T follicular helper cell (primary cell): ENCODE measurements at regions not wholly inside any gene's neighbourhood (a gene's known extent, or its start where the extent isn't known, plus 50 kb on each side); places are given as distances from the start of the nearest gene placed in this dataset.
"Not testable (repeated sequence)": the region's sequence is repeated elsewhere in the genome, so short reads cannot be mapped to it uniquely, and the experiment has no call there.

Experiments used
- DNase-seq: peaks from one replicate; pipeline ENCODE4 v3.0.0-alpha.2; 2020; ENCODE audit warnings: low read depth

DNA sequence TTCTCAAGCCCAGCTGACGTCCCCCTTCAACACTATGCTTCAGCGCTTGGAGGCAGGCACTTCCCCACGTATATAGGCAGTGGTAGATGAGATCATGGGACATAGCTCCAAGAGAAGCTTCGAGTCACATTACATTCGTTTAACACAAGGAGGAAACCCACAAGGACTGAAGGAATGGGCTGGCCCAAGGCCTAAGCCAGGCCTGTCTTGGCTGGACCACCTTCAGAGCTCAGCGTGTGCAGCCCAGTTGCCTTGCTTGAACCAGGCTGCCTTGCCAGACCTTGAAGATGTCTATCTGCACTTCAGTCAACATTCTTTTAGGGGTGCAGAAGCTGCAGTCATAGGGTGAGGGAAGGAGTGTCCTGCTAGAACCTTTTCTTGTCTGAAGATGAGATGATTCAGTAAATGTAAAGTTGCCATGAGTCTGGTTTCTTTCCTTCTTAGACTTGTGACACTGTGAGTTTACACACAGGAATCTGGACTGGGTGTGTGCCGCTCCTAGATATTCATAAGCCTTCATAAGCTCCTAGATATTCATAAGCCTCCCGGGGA, 144.1 kb upstream of the RBPJ start:
- no peak for DNase-seq

DNA sequence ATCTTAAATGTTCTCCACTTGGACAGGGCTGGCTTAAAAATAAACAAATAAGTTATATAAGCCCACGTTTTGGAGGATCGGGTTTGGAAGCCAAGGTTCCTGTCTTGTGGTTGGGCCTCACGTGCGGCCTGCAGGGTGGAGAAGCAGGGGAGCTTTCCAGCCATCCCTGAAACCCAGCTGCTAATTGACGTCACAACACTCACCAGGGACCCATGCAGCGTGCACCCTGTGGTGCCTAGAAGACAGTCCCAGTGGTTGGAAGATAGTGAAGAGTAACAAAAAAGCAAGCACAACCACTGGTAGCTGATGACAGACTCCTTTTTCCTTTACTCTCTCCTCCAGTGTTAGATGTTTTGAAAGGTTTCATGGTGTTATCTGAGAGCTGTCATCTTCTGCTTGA, 142.0 kb upstream of the RBPJ start:
- no peak for DNase-seq

DNA sequence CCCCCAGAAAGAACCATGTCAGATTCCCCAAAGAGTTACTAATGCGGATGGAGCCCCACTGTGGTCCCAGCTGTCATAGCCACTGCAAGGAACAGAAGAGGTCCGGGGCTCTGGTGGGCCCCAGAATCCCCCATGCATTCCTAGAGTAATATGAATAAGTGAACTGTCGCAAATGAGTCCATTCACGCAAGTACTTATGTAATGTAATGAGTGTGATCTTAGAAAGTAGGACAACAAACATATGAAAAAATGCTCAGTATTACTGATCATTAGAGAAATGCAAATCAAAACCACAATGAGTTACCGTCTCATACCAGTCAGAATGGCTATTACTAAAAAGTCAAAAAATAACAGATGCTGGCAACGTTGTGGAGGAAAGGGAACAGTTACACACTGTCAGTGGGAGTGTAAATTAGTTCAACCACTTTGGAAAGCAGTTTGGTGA, 141.5 kb upstream of the RBPJ start:
- no peak for DNase-seq

- DNase-seq: no peak
Observed at GRCh38 chr4:26181616-26182015, 139.2 kb upstream of the RBPJ start.

- no peak for DNase-seq
Observed at GRCh38 chr4:26183017-26183416, 137.8 kb upstream of the RBPJ start.

GRCh38 chr4:26185436-26185835, 135.4 kb upstream of the RBPJ start:
- DNase-seq: no peak

DNA sequence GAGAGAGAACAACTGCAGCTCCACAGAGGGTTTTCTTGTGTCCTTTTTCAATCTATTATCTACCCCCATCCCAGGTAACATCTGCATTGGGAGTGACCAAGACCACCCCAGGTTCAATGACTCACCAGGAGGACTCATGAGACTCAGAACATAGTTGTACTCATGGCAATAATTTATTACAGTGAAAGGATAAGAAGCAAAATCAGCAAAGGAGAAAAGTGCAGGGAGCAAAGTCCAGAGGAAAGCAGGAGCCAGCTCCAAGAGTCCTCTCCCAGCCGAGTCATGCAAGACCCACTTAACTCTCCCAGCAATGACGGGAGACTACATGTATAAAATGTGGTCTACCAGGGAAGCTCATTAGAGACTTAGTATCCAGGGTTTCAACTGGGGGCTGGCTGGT, 129.5 kb upstream of the RBPJ start:
- no peak for DNase-seq

- no peak for DNase-seq
Observed at GRCh38 chr4:26192899-26193869, 127.6 kb upstream of the RBPJ start.

- DNase-seq: no peak
Observed at GRCh38 chr4:26194764-26195163, 126.0 kb upstream of the RBPJ start.

- no peak for DNase-seq
Observed at GRCh38 chr4:26196567-26196966, 124.2 kb upstream of the RBPJ start.

GRCh38 chr4:26197018-26197779, 123.6 kb upstream of the RBPJ start:
- DNase-seq: peak; percentile 13

- not testable (repeated sequence) for DNase-seq
Observed at GRCh38 chr4:26198931-26199330, 121.9 kb upstream of the RBPJ start.

- no peak for DNase-seq
Observed at GRCh38 chr4:26199596-26199995, 121.2 kb upstream of the RBPJ start.

GRCh38 chr4:26201120-26201519, 119.7 kb upstream of the RBPJ start:
- DNase-seq: no peak

GRCh38 chr4:26204249-26204825, 116.5 kb upstream of the RBPJ start:
- DNase-seq: no peak

- DNase-seq: no peak
Observed at GRCh38 chr4:26204911-26205370, 115.9 kb upstream of the RBPJ start.

DNA sequence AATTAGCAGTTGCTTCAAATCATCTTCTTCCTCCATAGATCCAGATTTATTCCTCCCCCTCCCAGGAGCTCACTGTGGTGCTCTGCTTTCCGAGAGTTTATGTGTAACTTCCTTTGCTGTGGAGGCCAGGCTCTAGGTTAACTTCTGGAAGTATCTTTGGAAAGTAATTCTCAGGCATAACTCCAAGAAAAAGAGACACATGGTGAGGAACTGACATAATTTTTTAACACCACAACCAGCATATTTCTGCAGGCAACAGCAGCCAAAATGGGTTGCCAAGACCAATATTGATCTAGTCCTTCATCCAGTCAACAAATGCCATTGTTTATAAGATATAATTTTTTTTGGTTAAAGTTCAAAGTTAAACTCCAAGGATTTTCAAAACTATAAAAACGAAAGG, 114.5 kb upstream of the RBPJ start:
- DNase-seq: no peak

GRCh38 chr4:26206999-26207398, 113.8 kb upstream of the RBPJ start:
- no peak for DNase-seq

GRCh38 chr4:26207631-26208030, 113.2 kb upstream of the RBPJ start:
- no peak for DNase-seq

GRCh38 chr4:26208237-26208994, 112.4 kb upstream of the RBPJ start:
- no peak for DNase-seq

- not testable (repeated sequence) for DNase-seq
Observed at GRCh38 chr4:26209378-26209777, 111.4 kb upstream of the RBPJ start.
